NK-92 treated with Interleukin-12 subunit alpha and Interleukin-12 subunit beta, amount 100 ng/mL, for 24 hours (cell line): ENCODE measurements at regions not wholly inside any gene's neighbourhood (a gene's known extent, or its start where the extent isn't known, plus 50 kb on each side); places are given as distances from the start of the nearest gene placed in this dataset.
A peak's percentile ranks its signal among the peaks of the same experiment; 100 is the strongest.

Experiments used
- DNase-seq: peaks from one replicate; lab custom pipeline; 2025; lab: John Stamatoyannopoulos, UW

GRCh38 chr15:58271410-58271809 lies 133.2 kb downstream of the AQP9 start:
- no peak for DNase-seq

- DNase-seq: no peak
These were observed 134.9 kb downstream of the AQP9 start for GRCh38 chr15:58273104-58273503.

GRCh38 chr15:58274885-58275284 lies 136.7 kb downstream of the AQP9 start:
- no peak for DNase-seq

GRCh38 chr15:58275785-58276184 lies 137.6 kb downstream of the AQP9 start:
- DNase-seq: no peak

- DNase-seq: no peak
These were observed 138.7 kb downstream of the AQP9 start for GRCh38 chr15:58276924-58277323.

- DNase-seq: no peak
These were observed 139.2 kb downstream of the AQP9 start for GRCh38 chr15:58277333-58277732.

- DNase-seq: no peak
These were observed 140.9 kb downstream of the AQP9 start for GRCh38 chr15:58279106-58279505.

GRCh38 chr15:58279654-58280053 lies 141.5 kb downstream of the AQP9 start:
- no peak for DNase-seq

GRCh38 chr15:58282060-58282708 lies 144.0 kb downstream of the AQP9 start:
- no peak for DNase-seq

GRCh38 chr15:58283302-58283701 lies 145.1 kb downstream of the AQP9 start:
- no peak for DNase-seq

- DNase-seq: no peak
These were observed 146.1 kb downstream of the AQP9 start for GRCh38 chr15:58284293-58284692.

GRCh38 chr15:58285212-58285920 lies 146.4 kb upstream of the LIPC start:
- no peak for DNase-seq

- no peak for DNase-seq
These were observed 145.9 kb upstream of the LIPC start for GRCh38 chr15:58285921-58286278.

GRCh38 chr15:58286523-58286922 lies 145.3 kb upstream of the LIPC start:
- no peak for DNase-seq

- no peak for DNase-seq
These were observed 143.9 kb upstream of the LIPC start for GRCh38 chr15:58287891-58288290.

- DNase-seq: no peak
These were observed 143.2 kb upstream of the LIPC start for GRCh38 chr15:58288592-58288991.

- no peak for DNase-seq
These were observed 139.9 kb upstream of the LIPC start for GRCh38 chr15:58291848-58292247.

GRCh38 chr15:58292751-58293175 lies 139.0 kb upstream of the LIPC start:
- peak; percentile 29 for DNase-seq

- DNase-seq: no peak
These were observed 137.9 kb upstream of the LIPC start for GRCh38 chr15:58293622-58294550.

GRCh38 chr15:58294681-58295254 lies 137.0 kb upstream of the LIPC start:
- DNase-seq: no peak

- no peak for DNase-seq
These were observed 136.1 kb upstream of the LIPC start for GRCh38 chr15:58295637-58296215.

GRCh38 chr15:58296276-58296675 lies 135.5 kb upstream of the LIPC start:
- no peak for DNase-seq
